Stimulated activated CD8-positive, alpha-beta memory T cell treated with anti-CD3 and anti-CD28 coated beads, Interleukin-15, amount 100 ng/mL, for 48 hours (primary cell): ENCODE measurements at regions not wholly inside any gene's neighbourhood (a gene's known extent, or its start where the extent isn't known, plus 50 kb on each side); places are given as distances from the start of the nearest gene placed in this dataset.

ENCODE experiments used
- DNase-seq, 2 donors: peaks; one replicate each; pipeline ENCODE4 v3.0.0-alpha.2; 2020; ENCODE audit warnings: low read depth in 2 of 2

- DNase-seq: no peak
Observed at GRCh38 chr10:28060031-28060607, 61.2 kb upstream of the ODAD2 start.

DNA sequence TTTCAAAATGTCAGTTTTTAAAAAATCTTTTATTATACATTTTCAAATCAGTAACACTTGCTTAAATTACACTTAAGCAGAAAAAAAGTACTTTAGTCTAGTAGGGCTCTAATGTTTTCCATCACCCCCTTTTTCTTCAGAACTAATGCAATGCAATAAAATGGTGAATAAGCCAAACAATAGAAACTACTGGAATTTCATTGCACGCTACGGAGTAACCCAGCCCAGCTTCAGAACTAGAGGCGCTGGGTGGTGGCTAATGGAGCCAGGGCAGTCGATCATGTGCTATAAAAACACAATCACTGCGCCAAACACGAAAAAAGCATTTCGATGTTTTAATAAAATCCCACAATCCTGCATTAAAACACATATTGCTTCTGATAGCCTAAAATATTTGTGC, 59.9 kb upstream of the ODAD2 start:
- DNase-seq: no peak

- DNase-seq: no peak
Observed at GRCh38 chr10:28054228-28054860, 55.5 kb upstream of the ODAD2 start.

DNA sequence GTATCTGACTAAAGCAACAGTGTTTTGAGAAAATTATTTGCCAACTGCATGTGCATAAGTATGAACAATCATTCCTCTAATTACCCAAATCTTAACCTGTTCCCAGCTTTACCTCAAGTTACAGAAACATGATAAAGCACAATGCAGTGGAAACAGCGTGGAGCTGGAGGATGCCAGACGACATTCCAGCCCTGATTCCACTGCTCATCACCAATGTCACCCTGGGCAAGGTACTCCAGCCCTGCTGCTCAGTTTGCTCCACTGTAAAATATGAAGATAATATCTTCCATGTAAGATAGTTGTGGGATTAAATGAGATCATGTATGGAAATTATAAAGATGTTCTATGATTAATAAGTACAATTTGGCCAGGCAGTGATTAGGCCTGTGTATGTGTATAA, 50.4 kb upstream of the ODAD2 start:
- no peak for DNase-seq
